CD4-positive, alpha-beta T cell (primary cell): ENCODE measurements at regions not wholly inside any gene's neighbourhood (a gene's known extent, or its start where the extent isn't known, plus 50 kb on each side); places are given as distances from the start of the nearest gene placed in this dataset.
"Not testable (repeated sequence)": the region's sequence is repeated elsewhere in the genome, so short reads cannot be mapped to it uniquely, and the experiment has no call there.

Source experiments
- ATAC-seq: fragments of 200-7000 bp; cut with Tn5 transposase; one replicate; pipeline ENCODE4 v1.10.0; 2022; ENCODE audit warnings: mild to moderate bottlenecking; ENCODE audit not compliant: poor library complexity
- CTCF ChIA-PET: fragments of 350-600 bp; sonication (Branson Sonifier 250); formaldehyde crosslinking; loops from one replicate; lab custom pipeline; 2021; ENCODE audit warnings: antibody characterized with exemption, inconsistent platforms; lab: Charles Lee
- POLR2A ChIA-PET: fragments of 350-600 bp; sonication (Branson Sonifier 250); formaldehyde crosslinking; loops from one replicate; lab custom pipeline; 2021; ENCODE audit warnings: antibody characterized with exemption, inconsistent platforms; lab: Charles Lee
- DNase-seq, 14 experiments: peaks; one replicate each; pipeline ENCODE4 v3.0.0-alpha.2; 2013 to 2020; ENCODE audit warnings: mixed read lengths in 2 of 14
- H3K27ac ChIP-seq, 2 donors: one replicate each; pipeline versions ENCODE4 v1.5.1 to v1.7.0; 2013; ENCODE audit warnings: low read length in 2 of 2, low read depth in 1 of 2, mild to moderate bottlenecking in 1 of 2
- H3K27me3 ChIP-seq, 2 experiments: 1 replicate in 1 of 2; 2 replicates in 1 of 2; pipeline versions ENCODE4 v1.6.1 to v1.7.0; 2013; ENCODE audit warnings: low read length in 2 of 2, control low read depth in 1 of 2, mild to moderate bottlenecking in 1 of 2, moderate library complexity in 1 of 2; ENCODE audit not compliant: insufficient read depth in 2 of 2, control insufficient read depth in 1 of 2
- H3K36me3 ChIP-seq: one replicate; pipeline ENCODE4 v1.6.1; 2013; ENCODE audit warnings: low read length, control low read depth; ENCODE audit not compliant: insufficient read depth
- H3K4me1 ChIP-seq: one replicate; pipeline ENCODE4 v1.6.1; 2013; ENCODE audit warnings: low read length, control low read depth; ENCODE audit not compliant: insufficient read depth
- H3K4me3 ChIP-seq: one replicate; pipeline ENCODE4 v1.5.1; 2013; ENCODE audit warnings: mild to moderate bottlenecking, low read length, moderate library complexity
- H3K9me3 ChIP-seq, 2 experiments: 1 replicate in 1 of 2; 2 replicates in 1 of 2; pipeline versions ENCODE4 v1.6.1 to v1.7.0; 2013; ENCODE audit warnings: low read length in 2 of 2, mild to moderate bottlenecking in 2 of 2, control low read depth in 1 of 2, moderate library complexity in 1 of 2; ENCODE audit not compliant: control insufficient read depth in 1 of 2, insufficient read depth in 1 of 2
- H3K27ac Mint-ChIP-seq: one replicate; pipeline ENCODE4 v1.8.0; 2020; ENCODE audit warnings: mixed read lengths
- H3K27me3 Mint-ChIP-seq: one replicate; pipeline ENCODE4 v1.8.0; 2021; ENCODE audit warnings: mixed read lengths
- H3K36me3 Mint-ChIP-seq: one replicate; pipeline ENCODE4 v1.8.0; 2021; ENCODE audit warnings: low read depth, mixed read lengths
- H3K4me1 Mint-ChIP-seq: one replicate; pipeline ENCODE4 v1.8.0; 2021; ENCODE audit warnings: low read depth, mixed read lengths
- H3K4me3 Mint-ChIP-seq: one replicate; pipeline ENCODE4 v1.8.0; 2020; ENCODE audit warnings: mild to moderate bottlenecking, mixed read lengths
- H3K9me3 Mint-ChIP-seq: one replicate; pipeline ENCODE4 v1.8.0; 2020; ENCODE audit warnings: mixed read lengths
- intact Hi-C, 2 experiments: fragments of 100-400 bp; cut with DNase I in 1 of 2; cut with micrococcal nuclease in 1 of 2; formaldehyde crosslinking; loops; one replicate each; pipeline versions ENCODE4 v1.15.1 to v1.9.0; 2023 to 2025; cut with DNase I, micrococcal nuclease
- TF ChIP-seq, protein P1 (sequence below): fragments of 200-600 bp; IDR thresholded peaks from one replicate; pipeline ENCODE4 v1.8.0; 2022; ENCODE audit warnings: antibody characterized with exemption, mild to moderate bottlenecking

DNA sequence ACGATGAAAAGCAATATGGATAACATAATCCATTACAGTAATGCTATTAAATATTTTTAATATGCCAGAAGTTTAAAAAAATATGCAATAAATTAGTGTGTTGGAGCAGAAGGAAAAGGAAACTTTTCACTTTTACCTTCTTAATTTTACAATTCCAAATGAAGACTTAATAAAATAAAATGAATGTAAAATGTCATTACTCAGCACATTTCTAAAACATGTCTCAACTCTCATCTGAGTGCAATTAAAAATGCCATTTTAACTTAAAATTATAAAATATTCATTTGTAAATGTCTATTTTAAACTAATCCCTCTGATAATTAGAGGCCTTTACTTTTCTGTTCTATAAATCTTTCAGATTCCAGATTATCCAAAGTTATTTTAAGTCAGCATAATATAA, 733.4 kb downstream of the DNAH5 start:
- Mint-ChIP-seq H3K4me1 (no peaks in the 10 kb centered on the region), H3K36me3 (no peaks in the 10 kb centered on the region), H3K4me3 (no peak overlapping the region), H3K27ac (no peak overlapping the region), H3K27me3 (no peaks in the 10 kb centered on the region), H3K9me3 (peaks cover 11% of the 10 kb centered on the region)
- no peak for DNase-seq
- no peaks in the 10 kb centered on the region for H3K4me1 ChIP-seq
- no peaks in the 10 kb centered on the region for H3K36me3 ChIP-seq
- TF ChIP-seq, protein P1, sequence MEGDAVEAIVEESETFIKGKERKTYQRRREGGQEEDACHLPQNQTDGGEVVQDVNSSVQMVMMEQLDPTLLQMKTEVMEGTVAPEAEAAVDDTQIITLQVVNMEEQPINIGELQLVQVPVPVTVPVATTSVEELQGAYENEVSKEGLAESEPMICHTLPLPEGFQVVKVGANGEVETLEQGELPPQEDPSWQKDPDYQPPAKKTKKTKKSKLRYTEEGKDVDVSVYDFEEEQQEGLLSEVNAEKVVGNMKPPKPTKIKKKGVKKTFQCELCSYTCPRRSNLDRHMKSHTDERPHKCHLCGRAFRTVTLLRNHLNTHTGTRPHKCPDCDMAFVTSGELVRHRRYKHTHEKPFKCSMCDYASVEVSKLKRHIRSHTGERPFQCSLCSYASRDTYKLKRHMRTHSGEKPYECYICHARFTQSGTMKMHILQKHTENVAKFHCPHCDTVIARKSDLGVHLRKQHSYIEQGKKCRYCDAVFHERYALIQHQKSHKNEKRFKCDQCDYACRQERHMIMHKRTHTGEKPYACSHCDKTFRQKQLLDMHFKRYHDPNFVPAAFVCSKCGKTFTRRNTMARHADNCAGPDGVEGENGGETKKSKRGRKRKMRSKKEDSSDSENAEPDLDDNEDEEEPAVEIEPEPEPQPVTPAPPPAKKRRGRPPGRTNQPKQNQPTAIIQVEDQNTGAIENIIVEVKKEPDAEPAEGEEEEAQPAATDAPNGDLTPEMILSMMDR = no peak
- ATAC-seq = no peak
- intact Hi-C loops = no loop called here
- ChIA-PET CTCF (no interaction called here), POLR2A (no interaction called here)
- peaks cover 0 to 4% of the 10 kb centered on the region in 2 experiments for H3K9me3 ChIP-seq
- H3K27ac ChIP-seq = no peak overlapping the region
- no peak overlapping the region for H3K4me3 ChIP-seq
- no peaks in the 10 kb centered on the region for H3K27me3 ChIP-seq

DNA sequence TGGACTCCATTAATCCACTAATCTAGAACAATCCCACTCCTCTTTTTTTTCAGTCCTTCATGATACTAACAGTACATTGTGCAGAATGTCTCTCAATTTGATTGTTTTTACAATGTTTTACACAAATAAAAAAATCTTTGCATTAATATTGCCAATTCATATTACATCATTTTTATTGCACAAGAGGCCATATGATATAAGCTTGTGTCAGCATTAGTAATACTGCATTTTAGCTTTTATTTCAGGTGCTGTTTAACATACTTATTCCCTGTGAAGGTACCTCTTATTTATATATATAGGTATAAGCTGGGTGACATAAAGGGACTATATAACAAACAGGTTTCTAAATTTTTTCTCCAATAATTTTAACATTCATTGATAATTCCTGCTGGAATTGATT, 737.4 kb downstream of the DNAH5 start:
- Mint-ChIP-seq H3K4me3 (no peak overlapping the region), H3K27me3 (no peaks in the 10 kb centered on the region)
- CTCF ChIA-PET = no interaction called here

DNA sequence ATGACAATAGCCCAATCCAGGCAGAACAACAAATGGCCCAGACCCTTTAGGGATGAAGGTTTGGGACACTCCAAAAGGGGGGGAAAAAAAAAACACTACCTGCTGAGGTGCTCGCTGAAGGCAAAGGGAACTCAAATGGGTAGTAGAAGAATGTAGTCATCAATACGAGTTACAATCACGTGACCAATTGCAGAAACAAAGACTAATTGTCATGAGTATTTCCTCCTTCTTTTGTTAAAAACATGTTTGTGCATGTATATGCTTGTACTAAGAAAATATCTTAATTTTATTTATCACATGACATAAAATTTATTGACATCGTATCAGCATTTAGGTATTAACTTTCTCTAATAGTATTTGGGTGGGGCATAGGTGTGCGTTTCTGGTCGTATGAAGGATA, 743.5 kb downstream of the DNAH5 start:
- POLR2A ChIA-PET = no interaction called here

More for the DNA sequence above, 737.4 kb downstream of the DNAH5 start:
- POLR2A ChIA-PET = no interaction called here
- Mint-ChIP-seq H3K36me3 (no peaks in the 10 kb centered on the region), H3K4me1 (no peaks in the 10 kb centered on the region), H3K9me3 (peaks cover 16% of the 10 kb centered on the region), H3K27ac (no peak overlapping the region)
- peaks cover 4 to 11% of the 10 kb centered on the region in 2 experiments for H3K9me3 ChIP-seq
- DNase-seq = no peak
- no peak overlapping the region for H3K4me3 ChIP-seq
- intact Hi-C loops = no loop called here
- H3K27ac ChIP-seq = no peak overlapping the region
- TF ChIP-seq, protein P1 = no peak
- ATAC-seq = no peak
- H3K27me3 ChIP-seq = no peaks in the 10 kb centered on the region
- no peaks in the 10 kb centered on the region for H3K4me1 ChIP-seq
- no peaks in the 10 kb centered on the region for H3K36me3 ChIP-seq

DNA sequence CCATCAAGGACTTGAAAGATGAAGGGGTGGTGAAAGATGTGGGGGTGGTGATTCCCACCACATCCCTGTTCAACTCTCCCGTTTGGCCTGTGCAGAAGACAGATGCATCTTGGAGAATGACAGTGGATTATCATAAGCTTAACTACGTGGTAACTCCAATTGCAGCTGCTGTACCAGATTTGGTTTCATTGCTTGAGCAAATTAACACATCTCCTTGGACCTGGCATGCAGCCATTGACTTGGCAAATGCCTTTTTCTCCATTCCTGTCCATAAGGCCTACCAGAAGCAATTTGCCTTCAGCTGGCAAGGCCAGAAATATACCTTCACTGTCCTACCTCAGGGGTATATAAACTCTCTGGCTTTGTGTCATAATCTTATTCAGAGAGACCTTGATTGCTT, 746.3 kb downstream of the DNAH5 start:
- H3K27me3 ChIP-seq, H3K9me3 Mint-ChIP-seq, H3K27ac ChIP-seq, H3K36me3 ChIP-seq, DNase-seq, ATAC-seq, H3K27ac Mint-ChIP-seq, H3K4me3 Mint-ChIP-seq, H3K36me3 Mint-ChIP-seq, H3K4me1 ChIP-seq, H3K9me3 ChIP-seq, CTCF ChIA-PET, H3K4me1 Mint-ChIP-seq, H3K27me3 Mint-ChIP-seq, POLR2A ChIA-PET, H3K4me3 ChIP-seq, intact Hi-C loops: not testable (repeated sequence)

More for the DNA sequence above, 743.5 kb downstream of the DNAH5 start:
- TF ChIP-seq, protein P1 = no peak
- H3K27me3 Mint-ChIP-seq = no peaks in the 10 kb centered on the region
- intact Hi-C loops = no loop called here
- H3K27me3 ChIP-seq = no peaks in the 10 kb centered on the region
- ATAC-seq (no peak), DNase-seq (no peak)
- CTCF ChIA-PET = no interaction called here
- no peak overlapping the region for H3K27ac Mint-ChIP-seq
- H3K27ac ChIP-seq = no peak overlapping the region
- peaks cover 4 to 11% of the 10 kb centered on the region in 2 experiments for H3K9me3 ChIP-seq
- no peak overlapping the region for H3K4me3 ChIP-seq
- no peak overlapping the region for H3K4me3 Mint-ChIP-seq
- H3K36me3 ChIP-seq = no peaks in the 10 kb centered on the region
- peaks cover 15% of the 10 kb centered on the region for H3K9me3 Mint-ChIP-seq
- H3K4me1 Mint-ChIP-seq = no peaks in the 10 kb centered on the region
- no peaks in the 10 kb centered on the region for H3K36me3 Mint-ChIP-seq
- no peaks in the 10 kb centered on the region for H3K4me1 ChIP-seq
